Kidney glomerular epithelial cell (primary cell): ENCODE measurements at regions not wholly inside any gene's neighbourhood (a gene's known extent, or its start where the extent isn't known, plus 50 kb on each side); places are given as distances from the start of the nearest gene placed in this dataset.
"Not testable (repeated sequence)": the region's sequence is repeated elsewhere in the genome, so short reads cannot be mapped to it uniquely, and the experiment has no call there.

Source experiments
- DNase-seq: peaks from one replicate; lab custom pipeline; 2025; lab: John Stamatoyannopoulos, UW

GRCh38 chr11:10952872-10953271, 95.0 kb upstream of the ZBED5 start:
- no peak for DNase-seq

- not testable (repeated sequence) for DNase-seq
Observed at GRCh38 chr11:10947935-10948334, 90.1 kb upstream of the ZBED5 start.

- no peak for DNase-seq
Observed at GRCh38 chr11:10946072-10946471, 88.2 kb upstream of the ZBED5 start.

- DNase-seq = no peak
Observed at GRCh38 chr11:10945196-10945595, 87.3 kb upstream of the ZBED5 start.

- DNase-seq = peak; percentile 11
Observed at GRCh38 chr11:10943968-10944367, 86.1 kb upstream of the ZBED5 start.

- no peak for DNase-seq
Observed at GRCh38 chr11:10942620-10943019, 84.8 kb upstream of the ZBED5 start.

GRCh38 chr11:10941871-10942270, 84.0 kb upstream of the ZBED5 start:
- DNase-seq = no peak

GRCh38 chr11:10941414-10941813, 83.6 kb upstream of the ZBED5 start:
- DNase-seq = no peak

GRCh38 chr11:10938650-10939387, 81.0 kb upstream of the ZBED5 start:
- DNase-seq = no peak

- no peak for DNase-seq
Observed at GRCh38 chr11:10938231-10938630, 80.4 kb upstream of the ZBED5 start.

GRCh38 chr11:10937385-10937771, 79.5 kb upstream of the ZBED5 start:
- DNase-seq = no peak

GRCh38 chr11:10936626-10937384, 79.0 kb upstream of the ZBED5 start:
- no peak for DNase-seq

GRCh38 chr11:10935015-10935559, 77.2 kb upstream of the ZBED5 start:
- no peak for DNase-seq

GRCh38 chr11:10934293-10934860, 76.5 kb upstream of the ZBED5 start:
- DNase-seq = no peak

- DNase-seq = peak; percentile 95
Observed at GRCh38 chr11:10933455-10934292, 75.8 kb upstream of the ZBED5 start.

GRCh38 chr11:10932976-10933375, 75.1 kb upstream of the ZBED5 start:
- no peak for DNase-seq

- DNase-seq = no peak
Observed at GRCh38 chr11:10931761-10932670, 74.2 kb upstream of the ZBED5 start.

GRCh38 chr11:10930972-10931760, 73.3 kb upstream of the ZBED5 start:
- DNase-seq = peak; percentile 78

- DNase-seq = no peak
Observed at GRCh38 chr11:10930224-10930971, 72.5 kb upstream of the ZBED5 start.
